Right atrium auricular region (tissue), 2 donors: ENCODE measurements at regions not wholly inside any gene's neighbourhood (a gene's known extent, or its start where the extent isn't known, plus 50 kb on each side); places are given as distances from the start of the nearest gene placed in this dataset.
"Not testable (repeated sequence)": the region's sequence is repeated elsewhere in the genome, so short reads cannot be mapped to it uniquely, and the experiment has no call there.

Source experiments
- DNase-seq: peaks from one replicate; pipeline ENCODE4 v3.0.0-alpha.2; 2019; ENCODE audit warnings: low spot score
- H3K27ac ChIP-seq, 2 donors: fragments of 200-600 bp; sonication (generic); 1 replicate in 1 of 2; 2 replicates in 1 of 2; pipeline ENCODE4 v1.5.1; 2016 to 2019
- H3K27me3 ChIP-seq, 2 donors: fragments of 200-600 bp; sonication (generic); one replicate each; pipeline versions ENCODE4 v1.5.1 to v1.6.0; 2017 to 2019
- H3K36me3 ChIP-seq: fragments of 200-600 bp; sonication (generic); one replicate; pipeline ENCODE4 v1.5.1; 2016
- H3K4me1 ChIP-seq, 2 donors: fragments of 200-600 bp; sonication (generic); one replicate each; pipeline versions ENCODE4 v1.5.1 to v1.6.0; 2017 to 2019
- H3K4me3 ChIP-seq, 2 donors: fragments of 200-600 bp; sonication (generic); 1 replicate in 1 of 2; 2 replicates in 1 of 2; pipeline ENCODE4 v1.5.1; 2017 to 2019; ENCODE audit warnings: mild to moderate bottlenecking in 1 of 2, moderate library complexity in 1 of 2
- H3K9me3 ChIP-seq, 2 donors: fragments of 200-600 bp; sonication (generic); one replicate each; pipeline ENCODE4 v1.5.1; 2019
- CTCF ChIP-seq, 2 donors: fragments of 200-600 bp; sonication (generic); IDR thresholded peaks; one replicate each; pipeline ENCODE4 v1.5.1; 2019; ENCODE audit warnings: antibody characterized with exemption in 2 of 2

- no peaks in the 10 kb centered on the region for H3K27me3 ChIP-seq
- no peaks in the 10 kb centered on the region for H3K4me1 ChIP-seq
- H3K27ac ChIP-seq, result no peak overlapping the region
- TF ChIP-seq CTCF (IDR thresholded peaks at IDR 0.05), result no peak
- no peaks in the 10 kb centered on the region for H3K36me3 ChIP-seq
- no peak for DNase-seq
- no peaks in the 10 kb centered on the region for H3K9me3 ChIP-seq
- H3K4me3 ChIP-seq, result no peak overlapping the region
Observed at GRCh38 chr2:12014088-12014960, 267.9 kb downstream of the LPIN1 start.

DNA sequence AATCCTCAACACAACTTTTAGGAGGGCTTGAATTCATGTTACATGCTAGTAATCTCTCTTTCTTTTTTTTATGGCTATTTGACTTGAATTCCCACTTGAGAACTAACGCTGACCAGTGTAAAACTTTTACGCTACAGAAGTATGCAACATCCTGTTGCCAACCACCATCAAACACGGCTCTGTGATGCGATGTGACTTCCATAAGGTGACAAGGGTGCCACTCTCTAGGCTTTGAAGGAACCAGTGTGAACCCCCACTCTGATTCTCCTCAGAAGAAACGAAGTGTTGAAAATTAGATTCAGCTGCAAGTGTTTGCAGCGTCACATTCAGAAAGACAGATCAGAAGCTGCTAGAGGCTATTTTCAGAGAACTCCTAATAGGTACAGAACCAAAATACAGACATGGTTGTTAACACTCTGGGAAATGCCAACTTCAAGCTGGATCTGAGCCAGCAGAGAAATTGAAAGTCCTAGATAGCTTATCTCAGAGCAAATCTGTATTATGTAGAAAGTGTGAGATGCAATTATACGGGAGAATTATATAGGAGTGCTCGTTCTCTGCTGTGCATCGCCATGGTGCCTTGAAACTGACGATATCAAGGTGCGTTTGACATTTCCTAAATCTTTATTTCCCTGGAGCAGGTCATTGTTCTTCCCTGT is 271.2 kb downstream of the LPIN1 start:
- Histone ChIP-seq H3K4me3 (no peak overlapping the region), H3K36me3 (no peaks in the 10 kb centered on the region), H3K4me1 (no peaks in the 10 kb centered on the region), H3K27ac (no peak overlapping the region), H3K27me3 (no peaks in the 10 kb centered on the region), H3K9me3 (peaks cover 7 to 15% of the 10 kb centered on the region in 2 donors)
- DNase-seq, result no peak
- TF ChIP-seq CTCF (IDR thresholded peaks at IDR 0.05), result no peak

- DNase-seq, H3K4me1 ChIP-seq, H3K27me3 ChIP-seq, H3K4me3 ChIP-seq, H3K36me3 ChIP-seq, H3K27ac ChIP-seq: not testable (repeated sequence)
- H3K9me3 ChIP-seq, result peaks cover 7 to 15% of the 10 kb centered on the region in 2 donors
Observed at GRCh38 chr2:12018726-12019125, 272.3 kb downstream of the LPIN1 start.

GRCh38 chr2:12020833-12021469 is 274.5 kb downstream of the LPIN1 start:
- no peak overlapping the region for H3K4me3 ChIP-seq
- H3K27ac ChIP-seq, result no peak overlapping the region
- no peaks in the 10 kb centered on the region for H3K36me3 ChIP-seq
- H3K9me3 ChIP-seq, result peaks cover 7 to 15% of the 10 kb centered on the region in 2 donors
- H3K4me1 ChIP-seq, result no peaks in the 10 kb centered on the region
- TF ChIP-seq CTCF (IDR thresholded peaks at IDR 0.05), result no peak
- no peaks in the 10 kb centered on the region for H3K27me3 ChIP-seq
- no peak for DNase-seq

GRCh38 chr2:12024197-12024907 is 277.9 kb downstream of the LPIN1 start:
- not testable (repeated sequence) for H3K27ac ChIP-seq, H3K36me3 ChIP-seq, H3K27me3 ChIP-seq, DNase-seq, H3K4me1 ChIP-seq, H3K4me3 ChIP-seq
- peaks cover 7 to 15% of the 10 kb centered on the region in 2 donors for H3K9me3 ChIP-seq

GRCh38 chr2:12027136-12027535 is 280.7 kb downstream of the LPIN1 start:
- no peak overlapping the region for H3K4me3 ChIP-seq
- H3K36me3 ChIP-seq, result no peaks in the 10 kb centered on the region
- no peaks in the 10 kb centered on the region for H3K4me1 ChIP-seq
- no peak overlapping the region for H3K27ac ChIP-seq
- H3K9me3 ChIP-seq, result no peaks in the 10 kb centered on the region
- no peak for TF ChIP-seq CTCF (IDR thresholded peaks at IDR 0.05)
- H3K27me3 ChIP-seq, result no peaks in the 10 kb centered on the region
- DNase-seq, result no peak
